ENCODE measurements at regions not wholly inside any gene's neighbourhood (a gene's known extent, or its start where the extent isn't known, plus 50 kb on each side); places are given as distances from the start of the nearest gene placed in this dataset.

DNA sequence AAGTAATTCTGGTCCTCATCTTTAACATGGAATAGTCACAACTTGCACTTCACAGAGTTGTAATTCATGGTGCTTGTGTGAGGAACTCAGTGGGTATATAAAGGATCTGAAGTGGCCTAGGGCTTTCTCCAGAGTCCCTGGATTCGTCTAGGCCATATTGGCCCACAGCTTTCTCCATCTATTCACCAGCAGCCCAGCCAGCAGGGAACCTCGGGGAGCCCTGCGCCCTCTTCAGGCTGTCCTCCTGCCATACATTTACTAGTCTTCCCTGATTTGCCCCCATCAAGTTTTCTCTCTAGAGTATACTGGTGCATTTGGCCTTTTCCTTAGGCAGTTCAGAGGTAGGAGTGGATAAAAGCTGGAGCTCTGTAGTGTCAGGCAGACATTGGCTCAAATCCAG lies 278.3 kb downstream of the MYCN start:
- POLR2A ChIA-PET (ENCODE audit: partially characterized antibody), result interaction anchor here (1.5 kb wide), 1 partner anchor 278 kb away, joined by 6 read pairs; the partner anchor contains the start of gene MYCN
- 47% methylated on average over 3 of the region's 3 CpGs; no CpG with 5 or more reads in 1 of the 2 experiments for WGBS, 2 experiments (ENCODE audit: extremely low coverage in 1 of 2, insufficient coverage in 1 of 2, insufficient read length in 1 of 2, insufficient replicate concordance in 2 of 2, low coverage in 1 of 2, low lambda C conversion rate in 2 of 2, missing lambda C conversion rate in 1 of 2)

More for the DNA sequence above, 278.3 kb downstream of the MYCN start:
- H3K14ac ChIP-seq (ENCODE audit: insufficient read length), result no peak overlapping the region
- TF ChIP-seq BACH1 (IDR thresholded peaks at IDR 0.05; ENCODE audit: low read length) (no peak), ZNF274 (IDR thresholded peaks at IDR 0.05; ENCODE audit: borderline replicate concordance, extremely low read depth, low read length) (no peak), RAD21 (IDR thresholded peaks at IDR 0.05 in 1 of 2, conservative IDR thresholded peaks at IDR 0.05 in 1 of 2; ENCODE audit: low read depth in 2 of 2, low read length in 2 of 2) (peak; percentile 64 to 70)
- TF ChIP-seq, protein P1, sequence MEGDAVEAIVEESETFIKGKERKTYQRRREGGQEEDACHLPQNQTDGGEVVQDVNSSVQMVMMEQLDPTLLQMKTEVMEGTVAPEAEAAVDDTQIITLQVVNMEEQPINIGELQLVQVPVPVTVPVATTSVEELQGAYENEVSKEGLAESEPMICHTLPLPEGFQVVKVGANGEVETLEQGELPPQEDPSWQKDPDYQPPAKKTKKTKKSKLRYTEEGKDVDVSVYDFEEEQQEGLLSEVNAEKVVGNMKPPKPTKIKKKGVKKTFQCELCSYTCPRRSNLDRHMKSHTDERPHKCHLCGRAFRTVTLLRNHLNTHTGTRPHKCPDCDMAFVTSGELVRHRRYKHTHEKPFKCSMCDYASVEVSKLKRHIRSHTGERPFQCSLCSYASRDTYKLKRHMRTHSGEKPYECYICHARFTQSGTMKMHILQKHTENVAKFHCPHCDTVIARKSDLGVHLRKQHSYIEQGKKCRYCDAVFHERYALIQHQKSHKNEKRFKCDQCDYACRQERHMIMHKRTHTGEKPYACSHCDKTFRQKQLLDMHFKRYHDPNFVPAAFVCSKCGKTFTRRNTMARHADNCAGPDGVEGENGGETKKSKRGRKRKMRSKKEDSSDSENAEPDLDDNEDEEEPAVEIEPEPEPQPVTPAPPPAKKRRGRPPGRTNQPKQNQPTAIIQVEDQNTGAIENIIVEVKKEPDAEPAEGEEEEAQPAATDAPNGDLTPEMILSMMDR (IDR thresholded peaks at IDR 0.05; ENCODE audit: control extremely low read depth in 1 of 3, insufficient read depth in 1 of 3, low read depth in 1 of 3, low read length in 3 of 3), result peak; percentile 59 to 70 (median 61)
- H3K9me3 ChIP-seq (ENCODE audit: insufficient read depth in 2 of 2, low read depth in 1 of 2, low read length in 1 of 2), result no peaks in the 10 kb centered on the region
- peak overlapping the region; percentile 67 for H2BK120ac ChIP-seq (replicated peaks; ENCODE audit: low read depth, low read length)
- H3K4me2 ChIP-seq (ENCODE audit: insufficient read depth in 1 of 2, low read depth in 2 of 2, low read length in 2 of 2), result no peak overlapping the region
- H3K18ac ChIP-seq (ENCODE audit: extremely low read depth, low read length), result no peak overlapping the region
- peak overlapping the region; percentile 67 for H4K91ac ChIP-seq (replicated peaks; ENCODE audit: insufficient read length, low read length)
- H3K27ac ChIP-seq (ENCODE audit: low read depth, low read length), result no peak overlapping the region
- no peaks in the 10 kb centered on the region for H3K79me1 ChIP-seq (ENCODE audit: low read depth, low read length)
- no peak overlapping the region for H3K23ac ChIP-seq (ENCODE audit: insufficient read length)
- no peak overlapping the region for H3K9ac ChIP-seq (replicated peaks in 1 of 4; ENCODE audit: extremely low read depth in 1 of 4, low read depth in 3 of 4, low read length in 3 of 4)
- H2BK5ac ChIP-seq (ENCODE audit: low read depth, low read length), result no peak overlapping the region
- peak in 1 of 2 experiments; percentile 63 for DNase-seq (ENCODE audit: low read depth in 1 of 2, low spot score in 2 of 2)
- H3K4me3 ChIP-seq (ENCODE audit: extremely low read depth in 1 of 4, insufficient read depth in 2 of 4, low read depth in 3 of 4, low read length in 4 of 4), result no peak overlapping the region
- FAIRE-seq, result no peak
- no peak overlapping the region for H2AK5ac ChIP-seq (ENCODE audit: low read depth, low read length)
- no peak overlapping the region for H4K5ac ChIP-seq (ENCODE audit: insufficient read length, low read depth, low read length)
- no peaks in the 10 kb centered on the region for H3K23me2 ChIP-seq (ENCODE audit: low read depth, low read length)
- CTCF ChIA-PET (ENCODE audit: partially characterized antibody), result interaction anchor here (0.6 to 3.6 kb wide), 36 partner anchors 9 to 582 kb away, joined by 3 to 25 read pairs (median 4); partner anchors contain the start of gene MYCN
- H3K27me3 ChIP-seq (replicated peaks in 1 of 4; ENCODE audit: control insufficient read depth in 3 of 4, extremely low read depth in 1 of 4, insufficient read depth in 3 of 4, low read length in 3 of 4), result no peaks in the 10 kb centered on the region
- no peaks in the 10 kb centered on the region for H3K36me3 ChIP-seq (ENCODE audit: control insufficient read depth in 2 of 4, insufficient read depth in 4 of 4, low read length in 3 of 4)
- H2AFZ ChIP-seq (ENCODE audit: low read length), result no peak overlapping the region
- no peak overlapping the region; the same call in 1 of the 2 replicates for H2BK12ac ChIP-seq (ENCODE audit: low read depth, low read length)
- no peaks in the 10 kb centered on the region for H3K79me2 ChIP-seq (ENCODE audit: control insufficient read depth in 1 of 2, insufficient read depth in 2 of 2, low read length in 2 of 2)
- no peak overlapping the region for H3K4ac ChIP-seq (replicated peaks; ENCODE audit: insufficient read length, low read depth, low read length)
- no peak overlapping the region for H2BK15ac ChIP-seq (ENCODE audit: low read length)
- no peak overlapping the region for H3K56ac ChIP-seq (replicated peaks; ENCODE audit: insufficient read length, low read depth, low read length)
- H2BK20ac ChIP-seq (ENCODE audit: low read length), result peak overlapping the region; percentile 64
- H4K20me1 ChIP-seq (replicated peaks in 1 of 2; ENCODE audit: control insufficient read depth in 1 of 2, insufficient read depth in 2 of 2, low read length in 2 of 2), result no peaks in the 10 kb centered on the region
- no peak overlapping the region for H4K8ac ChIP-seq (ENCODE audit: extremely low read depth, insufficient read depth, low read length)
- peaks cover 0 to 15% (median 4%) of the 10 kb centered on the region in 4 experiments; a peak in 5 of 7 replicates for H3K4me1 ChIP-seq (replicated peaks in 1 of 4; ENCODE audit: control insufficient read depth in 3 of 4, insufficient read depth in 4 of 4, low read length in 3 of 4)

Measured in H1 (cell line).